Liver (tissue), 8 donors: ENCODE measurements at regions not wholly inside any gene's neighbourhood (a gene's known extent, or its start where the extent isn't known, plus 50 kb on each side); places are given as distances from the start of the nearest gene placed in this dataset.
A peak's percentile ranks its signal among the peaks of the same experiment; 100 is the strongest.

ENCODE experiments used
- DNase-seq: peaks from one replicate; pipeline ENCODE4 v3.0.0-alpha.2; 2017; ENCODE audit warnings: low spot score
- H3K27ac ChIP-seq, 2 donors: one replicate each; pipeline ENCODE4 v1.7.0; 2013; ENCODE audit warnings: inconsistent platforms in 2 of 2, low read length in 2 of 2, control low read depth in 1 of 2, low read depth in 1 of 2, mild to moderate bottlenecking in 1 of 2
- H3K27me3 ChIP-seq, 4 donors: one replicate each; pipeline versions ENCODE4 v1.6.1 to v1.7.0; 2013; ENCODE audit warnings: low read length in 3 of 4, inconsistent platforms in 1 of 4, mild to moderate bottlenecking in 1 of 4, moderate library complexity in 1 of 4; ENCODE audit not compliant: control insufficient read depth in 4 of 4, insufficient read depth in 4 of 4
- H3K36me3 ChIP-seq, 4 donors: one replicate each; pipeline versions ENCODE4 v1.6.1 to v1.7.0; 2013; ENCODE audit warnings: low read length in 3 of 4, mild to moderate bottlenecking in 3 of 4, low read depth in 1 of 4, moderate library complexity in 1 of 4; ENCODE audit not compliant: control insufficient read depth in 4 of 4, insufficient read depth in 3 of 4
- H3K4me1 ChIP-seq, 4 donors: one replicate each; pipeline versions ENCODE4 v1.6.1 to v1.7.0; 2013; ENCODE audit warnings: low read length in 3 of 4, mild to moderate bottlenecking in 3 of 4, moderate library complexity in 1 of 4; ENCODE audit not compliant: control insufficient read depth in 4 of 4, insufficient read depth in 4 of 4
- H3K4me3 ChIP-seq, 3 donors: one replicate each; pipeline versions ENCODE4 v1.6.1 to v1.7.0; 2013; ENCODE audit warnings: low read length in 3 of 3, control low read depth in 1 of 3, low read depth in 1 of 3, mild to moderate bottlenecking in 1 of 3
- H3K9ac ChIP-seq, 2 donors: one replicate each; pipeline ENCODE4 v1.7.0; 2013; ENCODE audit warnings: low read length in 2 of 2, mild to moderate bottlenecking in 2 of 2, moderate library complexity in 2 of 2, control low read depth in 1 of 2, low read depth in 1 of 2
- H3K9me3 ChIP-seq, 4 donors: one replicate each; pipeline versions ENCODE4 v1.6.1 to v1.7.0; 2013; ENCODE audit warnings: low read length in 3 of 4; ENCODE audit not compliant: control insufficient read depth in 4 of 4
- EGR1 ChIP-seq, 2 donors: IDR thresholded peaks; 2 replicates each; pipeline ENCODE4 v1.6.1; 2016 to 2018; ENCODE audit warnings: antibody characterized with exemption in 2 of 2, low read depth in 2 of 2
- FOXA1 ChIP-seq: IDR thresholded peaks from 2 replicates; pipeline ENCODE4 v1.6.1; 2016; ENCODE audit warnings: antibody characterized with exemption
- FOXA2 ChIP-seq: IDR thresholded peaks from 2 replicates; pipeline ENCODE4 v1.6.1; 2016; ENCODE audit warnings: antibody characterized with exemption
- GABPA ChIP-seq, 2 donors: IDR thresholded peaks in 1 of 2; conservative IDR thresholded peaks in 1 of 2; 2 replicates each; pipeline ENCODE4 v1.6.1; 2016; ENCODE audit warnings: antibody characterized with exemption in 2 of 2, mild to moderate bottlenecking in 1 of 2, moderate library complexity in 1 of 2
- HNF4A ChIP-seq, 2 donors: conservative IDR thresholded peaks; 2 replicates each; pipeline ENCODE4 v1.6.1; 2016; ENCODE audit warnings: antibody characterized with exemption in 2 of 2, mild to moderate bottlenecking in 2 of 2
- HNF4G ChIP-seq: IDR thresholded peaks from 2 replicates; pipeline ENCODE4 v1.6.1; 2016; ENCODE audit warnings: antibody characterized with exemption
- JUND ChIP-seq, 2 donors: IDR thresholded peaks; 2 replicates each; pipeline ENCODE4 v1.6.1; 2016; ENCODE audit warnings: antibody characterized with exemption in 2 of 2
- NR2F2 ChIP-seq: IDR thresholded peaks from 2 replicates; pipeline ENCODE4 v1.6.1; 2016; ENCODE audit warnings: antibody characterized with exemption
- RAD21 ChIP-seq, 2 donors: IDR thresholded peaks; 2 replicates each; pipeline ENCODE4 v1.6.1; 2016; ENCODE audit warnings: antibody characterized with exemption in 2 of 2, mild to moderate bottlenecking in 2 of 2
- RXRA ChIP-seq, 2 donors: IDR thresholded peaks; 2 replicates each; pipeline ENCODE4 v1.6.1; 2017 to 2018; ENCODE audit warnings: antibody characterized with exemption in 2 of 2, mild to moderate bottlenecking in 1 of 2
- SP1 ChIP-seq: IDR thresholded peaks from 2 replicates; pipeline ENCODE4 v1.6.1; 2018; ENCODE audit warnings: antibody characterized with exemption, mild to moderate bottlenecking
- TAF1 ChIP-seq: conservative IDR thresholded peaks from 2 replicates; pipeline ENCODE4 v1.6.1; 2016; ENCODE audit warnings: antibody characterized with exemption, mild to moderate bottlenecking
- YY1 ChIP-seq: IDR thresholded peaks from 2 replicates; pipeline ENCODE4 v1.6.1; 2016; ENCODE audit warnings: antibody characterized with exemption, mild to moderate bottlenecking
- WGBS: extraction: QIAGEN DNeasy Blood & Tissue Kit; methylation state at CpG from one replicate; pipeline ENCODE4 v1.1.7; 2013; 5-methylcytosine and 5-hydroxymethylcytosine counted together
- TF ChIP-seq, protein P1 (sequence below): IDR thresholded peaks from 2 replicates; pipeline ENCODE4 v1.6.1; 2016; ENCODE audit warnings: antibody characterized with exemption
- TF ChIP-seq, protein P2 (sequence below): fragments of 150-350 bp; IDR thresholded peaks from 2 replicates; pipeline ENCODE4 v1.5.1; 2017; ENCODE audit warnings: improper control_type of control experiment, low read depth, low read length; ENCODE audit not compliant: missing input control
- TF ChIP-seq, protein P3 (sequence below): IDR thresholded peaks from 2 replicates; pipeline ENCODE4 v1.6.1; 2016; ENCODE audit warnings: antibody characterized with exemption, mild to moderate bottlenecking
- TF ChIP-seq, protein P4 (sequence below): IDR thresholded peaks from 2 replicates; pipeline ENCODE4 v1.6.1; 2016; ENCODE audit warnings: antibody characterized with exemption
- donor health status: healthy.
- donor health status: healthy.
- donor health status: healthy.
- donor health status: healthy.
- donor health status: healthy.

DNA sequence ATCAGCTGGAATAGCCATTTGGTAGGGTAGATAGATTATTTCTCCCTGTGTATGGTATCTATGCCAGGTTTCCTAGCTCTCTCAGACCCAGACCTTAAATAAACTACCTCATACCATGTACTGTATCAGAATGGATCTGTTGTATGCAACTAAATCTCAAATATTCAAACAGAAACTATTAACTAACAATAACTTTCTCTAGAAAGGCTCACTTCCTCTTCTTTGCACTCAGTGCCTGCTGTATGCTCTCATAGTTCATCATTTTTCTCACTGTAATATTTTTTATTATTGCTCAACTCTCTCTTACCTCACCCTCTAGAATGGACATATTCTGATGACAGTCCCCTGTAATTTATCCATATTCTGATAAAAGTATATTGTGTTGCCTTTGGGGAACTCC lies 182.4 kb downstream of the TOX3 start:
- Histone ChIP-seq H3K9me3 (no peaks in the 10 kb centered on the region), H3K4me1 (no peaks in the 10 kb centered on the region), H3K4me3 (no peak overlapping the region), H3K27ac (no peak overlapping the region), H3K36me3 (no peaks in the 10 kb centered on the region), H3K9ac (no peak overlapping the region), H3K27me3 (no peaks in the 10 kb centered on the region)
- no peak for DNase-seq
- TF ChIP-seq RAD21 (IDR thresholded peaks at IDR 0.05) = no peak
- no peak for TF ChIP-seq JUND (IDR thresholded peaks at IDR 0.05)
- no peak for TF ChIP-seq NR2F2
- no peak for TF ChIP-seq FOXA2
- TF ChIP-seq HNF4A (conservative IDR thresholded peaks at IDR 0.05) = no peak
- TF ChIP-seq, protein P1, sequence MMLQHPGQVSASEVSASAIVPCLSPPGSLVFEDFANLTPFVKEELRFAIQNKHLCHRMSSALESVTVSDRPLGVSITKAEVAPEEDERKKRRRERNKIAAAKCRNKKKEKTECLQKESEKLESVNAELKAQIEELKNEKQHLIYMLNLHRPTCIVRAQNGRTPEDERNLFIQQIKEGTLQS = no peak
- no peak for TF ChIP-seq FOXA1
- TF ChIP-seq, protein P2, sequence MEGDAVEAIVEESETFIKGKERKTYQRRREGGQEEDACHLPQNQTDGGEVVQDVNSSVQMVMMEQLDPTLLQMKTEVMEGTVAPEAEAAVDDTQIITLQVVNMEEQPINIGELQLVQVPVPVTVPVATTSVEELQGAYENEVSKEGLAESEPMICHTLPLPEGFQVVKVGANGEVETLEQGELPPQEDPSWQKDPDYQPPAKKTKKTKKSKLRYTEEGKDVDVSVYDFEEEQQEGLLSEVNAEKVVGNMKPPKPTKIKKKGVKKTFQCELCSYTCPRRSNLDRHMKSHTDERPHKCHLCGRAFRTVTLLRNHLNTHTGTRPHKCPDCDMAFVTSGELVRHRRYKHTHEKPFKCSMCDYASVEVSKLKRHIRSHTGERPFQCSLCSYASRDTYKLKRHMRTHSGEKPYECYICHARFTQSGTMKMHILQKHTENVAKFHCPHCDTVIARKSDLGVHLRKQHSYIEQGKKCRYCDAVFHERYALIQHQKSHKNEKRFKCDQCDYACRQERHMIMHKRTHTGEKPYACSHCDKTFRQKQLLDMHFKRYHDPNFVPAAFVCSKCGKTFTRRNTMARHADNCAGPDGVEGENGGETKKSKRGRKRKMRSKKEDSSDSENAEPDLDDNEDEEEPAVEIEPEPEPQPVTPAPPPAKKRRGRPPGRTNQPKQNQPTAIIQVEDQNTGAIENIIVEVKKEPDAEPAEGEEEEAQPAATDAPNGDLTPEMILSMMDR = no peak
- TF ChIP-seq RXRA (IDR thresholded peaks at IDR 0.05) = no peak
- TF ChIP-seq SP1 = no peak
- no peak for TF ChIP-seq HNF4G
- no peak for TF ChIP-seq GABPA (IDR thresholded peaks at IDR 0.05 in 1 of 2, conservative IDR thresholded peaks at IDR 0.05 in 1 of 2)
- no peak for TF ChIP-seq EGR1 (IDR thresholded peaks at IDR 0.05; ENCODE audit: low read depth in 2 of 2)

DNA sequence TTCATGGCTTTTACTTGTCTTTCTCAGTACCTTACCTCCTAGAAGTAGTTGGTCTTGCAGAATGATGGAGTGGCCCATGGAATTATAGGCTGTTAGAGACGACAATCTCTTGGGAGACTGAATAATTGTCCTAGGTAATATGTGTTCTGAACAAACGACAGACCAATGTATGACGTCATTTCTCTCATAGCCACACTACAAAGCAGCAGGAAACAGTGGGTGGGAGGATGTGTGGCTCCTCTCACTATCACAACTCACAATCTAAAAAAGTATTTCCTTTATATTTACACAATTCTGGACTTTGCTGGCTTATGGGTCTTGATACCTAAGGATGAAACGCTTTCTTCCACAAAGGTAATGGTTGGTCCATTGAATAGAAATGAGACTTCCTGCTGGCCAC lies 183.9 kb downstream of the TOX3 start:
- Histone ChIP-seq H3K27ac (no peak overlapping the region), H3K9ac (no peak overlapping the region), H3K4me1 (no peaks in the 10 kb centered on the region), H3K27me3 (no peaks in the 10 kb centered on the region), H3K4me3 (no peak overlapping the region), H3K9me3 (peaks cover 0 to 1% (median under 1%) of the 10 kb centered on the region in 4 donors), H3K36me3 (no peaks in the 10 kb centered on the region)
- TF ChIP-seq NR2F2 (no peak), FOXA1 (no peak)
- 82% methylated on average over 4 of the region's 4 CpGs for WGBS
- DNase-seq = no peak

DNA sequence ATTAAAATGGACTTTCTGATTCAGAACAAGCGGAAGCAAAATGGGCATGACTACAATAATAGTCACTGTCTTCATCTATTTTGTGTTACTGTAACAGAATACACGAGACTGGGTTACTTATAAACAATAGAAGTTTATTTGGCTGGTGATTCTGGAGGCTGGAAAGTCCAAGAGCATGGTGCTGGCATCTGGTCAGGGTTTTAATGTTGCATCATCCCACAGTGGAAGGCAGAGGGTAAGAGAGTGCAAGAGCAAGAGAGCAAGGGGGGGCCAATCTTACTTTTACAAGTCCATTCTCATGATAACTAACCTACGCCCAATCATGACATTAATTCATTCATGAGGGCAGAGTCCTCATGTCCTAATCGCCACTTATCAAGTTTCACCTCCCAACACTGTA lies 189.2 kb downstream of the TOX3 start:
- H3K4me3 ChIP-seq = peak overlapping the region in 1 of 3 donors; percentile 3
- TF ChIP-seq HNF4A (conservative IDR thresholded peaks at IDR 0.05) (no peak), JUND (IDR thresholded peaks at IDR 0.05) (no peak), YY1 (no peak), RXRA (IDR thresholded peaks at IDR 0.05) (no peak), SP1 (no peak), NR2F2 (no peak), FOXA2 (no peak), GABPA (IDR thresholded peaks at IDR 0.05 in 1 of 2, conservative IDR thresholded peaks at IDR 0.05 in 1 of 2) (no peak), EGR1 (IDR thresholded peaks at IDR 0.05; ENCODE audit: low read depth in 2 of 2) (no peak), HNF4G (no peak), RAD21 (IDR thresholded peaks at IDR 0.05) (no peak), TAF1 (no peak)
- TF ChIP-seq, protein P3, sequence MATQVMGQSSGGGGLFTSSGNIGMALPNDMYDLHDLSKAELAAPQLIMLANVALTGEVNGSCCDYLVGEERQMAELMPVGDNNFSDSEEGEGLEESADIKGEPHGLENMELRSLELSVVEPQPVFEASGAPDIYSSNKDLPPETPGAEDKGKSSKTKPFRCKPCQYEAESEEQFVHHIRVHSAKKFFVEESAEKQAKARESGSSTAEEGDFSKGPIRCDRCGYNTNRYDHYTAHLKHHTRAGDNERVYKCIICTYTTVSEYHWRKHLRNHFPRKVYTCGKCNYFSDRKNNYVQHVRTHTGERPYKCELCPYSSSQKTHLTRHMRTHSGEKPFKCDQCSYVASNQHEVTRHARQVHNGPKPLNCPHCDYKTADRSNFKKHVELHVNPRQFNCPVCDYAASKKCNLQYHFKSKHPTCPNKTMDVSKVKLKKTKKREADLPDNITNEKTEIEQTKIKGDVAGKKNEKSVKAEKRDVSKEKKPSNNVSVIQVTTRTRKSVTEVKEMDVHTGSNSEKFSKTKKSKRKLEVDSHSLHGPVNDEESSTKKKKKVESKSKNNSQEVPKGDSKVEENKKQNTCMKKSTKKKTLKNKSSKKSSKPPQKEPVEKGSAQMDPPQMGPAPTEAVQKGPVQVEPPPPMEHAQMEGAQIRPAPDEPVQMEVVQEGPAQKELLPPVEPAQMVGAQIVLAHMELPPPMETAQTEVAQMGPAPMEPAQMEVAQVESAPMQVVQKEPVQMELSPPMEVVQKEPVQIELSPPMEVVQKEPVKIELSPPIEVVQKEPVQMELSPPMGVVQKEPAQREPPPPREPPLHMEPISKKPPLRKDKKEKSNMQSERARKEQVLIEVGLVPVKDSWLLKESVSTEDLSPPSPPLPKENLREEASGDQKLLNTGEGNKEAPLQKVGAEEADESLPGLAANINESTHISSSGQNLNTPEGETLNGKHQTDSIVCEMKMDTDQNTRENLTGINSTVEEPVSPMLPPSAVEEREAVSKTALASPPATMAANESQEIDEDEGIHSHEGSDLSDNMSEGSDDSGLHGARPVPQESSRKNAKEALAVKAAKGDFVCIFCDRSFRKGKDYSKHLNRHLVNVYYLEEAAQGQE = no peak
- TF ChIP-seq, protein P2 = no peak
- TF ChIP-seq, protein P1 = no peak
- TF ChIP-seq, protein P4, sequence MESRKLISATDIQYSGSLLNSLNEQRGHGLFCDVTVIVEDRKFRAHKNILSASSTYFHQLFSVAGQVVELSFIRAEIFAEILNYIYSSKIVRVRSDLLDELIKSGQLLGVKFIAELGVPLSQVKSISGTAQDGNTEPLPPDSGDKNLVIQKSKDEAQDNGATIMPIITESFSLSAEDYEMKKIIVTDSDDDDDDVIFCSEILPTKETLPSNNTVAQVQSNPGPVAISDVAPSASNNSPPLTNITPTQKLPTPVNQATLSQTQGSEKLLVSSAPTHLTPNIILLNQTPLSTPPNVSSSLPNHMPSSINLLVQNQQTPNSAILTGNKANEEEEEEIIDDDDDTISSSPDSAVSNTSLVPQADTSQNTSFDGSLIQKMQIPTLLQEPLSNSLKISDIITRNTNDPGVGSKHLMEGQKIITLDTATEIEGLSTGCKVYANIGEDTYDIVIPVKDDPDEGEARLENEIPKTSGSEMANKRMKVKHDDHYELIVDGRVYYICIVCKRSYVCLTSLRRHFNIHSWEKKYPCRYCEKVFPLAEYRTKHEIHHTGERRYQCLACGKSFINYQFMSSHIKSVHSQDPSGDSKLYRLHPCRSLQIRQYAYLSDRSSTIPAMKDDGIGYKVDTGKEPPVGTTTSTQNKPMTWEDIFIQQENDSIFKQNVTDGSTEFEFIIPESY = no peak
- H3K27ac ChIP-seq = no peak overlapping the region
- no peak overlapping the region for H3K9ac ChIP-seq
- peaks cover 0 to 2% (median 0%) of the 10 kb centered on the region in 4 donors for H3K36me3 ChIP-seq
- peaks cover 0 to 7% (median 5%) of the 10 kb centered on the region in 4 donors for H3K9me3 ChIP-seq
- DNase-seq = no peak
- no peaks in the 10 kb centered on the region for H3K27me3 ChIP-seq
- no peaks in the 10 kb centered on the region for H3K4me1 ChIP-seq
- 62% methylated on average over 4 of the region's 4 CpGs for WGBS
